Neuronal stem cell (in vitro differentiated cells): ENCODE measurements at regions not wholly inside any gene's neighbourhood (a gene's known extent, or its start where the extent isn't known, plus 50 kb on each side); places are given as distances from the start of the nearest gene placed in this dataset.

Source experiments
- DNase-seq: peaks from one replicate; pipeline ENCODE4 v3.0.0-alpha.2; 2013; ENCODE audit warnings: low spot score
- H2AFZ ChIP-seq: one replicate; pipeline ENCODE4 v1.6.1; 2013; ENCODE audit warnings: mild to moderate bottlenecking, low read length, inconsistent platforms
- H2AK5ac ChIP-seq: 2 replicates; pipeline ENCODE4 v1.6.1; 2013; ENCODE audit warnings: low read depth, mild to moderate bottlenecking, inconsistent platforms, low read length, moderate library complexity, mixed read lengths
- H2BK120ac ChIP-seq: 2 replicates; pipeline ENCODE4 v1.6.1; 2013; ENCODE audit warnings: low read depth, mild to moderate bottlenecking, inconsistent platforms, low read length, moderate library complexity, mixed read lengths
- H2BK12ac ChIP-seq: one replicate; pipeline ENCODE4 v1.6.1; 2013; ENCODE audit warnings: low read length, inconsistent platforms
- H2BK15ac ChIP-seq: 2 replicates; pipeline ENCODE4 v1.6.1; 2013; ENCODE audit warnings: mild to moderate bottlenecking, low read length, inconsistent platforms, mixed read lengths
- H2BK5ac ChIP-seq: one replicate; pipeline ENCODE4 v1.6.1; 2013; ENCODE audit warnings: inconsistent platforms, mild to moderate bottlenecking, low read length, moderate library complexity
- H3K14ac ChIP-seq: one replicate; pipeline ENCODE4 v1.6.1; 2013; ENCODE audit warnings: low read length, inconsistent platforms
- H3K18ac ChIP-seq: 2 replicates; pipeline ENCODE4 v1.6.1; 2013; ENCODE audit warnings: low read length, inconsistent platforms
- H3K23ac ChIP-seq: 2 replicates; pipeline ENCODE4 v1.6.1; 2013; ENCODE audit warnings: low read depth, mild to moderate bottlenecking, mixed read lengths, low read length, inconsistent platforms; ENCODE audit not compliant: poor library complexity
- H3K27ac ChIP-seq: replicated peaks from 3 replicates; pipeline ENCODE4 v1.5.1; 2013; ENCODE audit warnings: low read length, inconsistent platforms
- H3K27me3 ChIP-seq, 3 experiments: 2 replicates each; pipeline ENCODE4 v1.6.1; 2013; ENCODE audit warnings: low read length in 3 of 3, mild to moderate bottlenecking in 2 of 3, inconsistent platforms in 1 of 3, low read depth in 1 of 3, mixed read lengths in 1 of 3, moderate library complexity in 1 of 3; ENCODE audit not compliant: control insufficient read depth in 3 of 3, insufficient read depth in 3 of 3
- H3K36me3 ChIP-seq, 2 donors: replicated peaks in 1 of 2; 2 replicates each; pipeline ENCODE4 v1.6.1; 2013; ENCODE audit warnings: low read length in 2 of 2; ENCODE audit not compliant: control insufficient read depth in 2 of 2, insufficient read depth in 2 of 2
- H3K4ac ChIP-seq: 2 replicates; pipeline ENCODE4 v1.6.1; 2013; ENCODE audit warnings: inconsistent platforms, mild to moderate bottlenecking, low read length, moderate library complexity
- H3K4me1 ChIP-seq, 2 donors: 1 replicate in 1 of 2; 2 replicates in 1 of 2; pipeline ENCODE4 v1.6.1; 2013; ENCODE audit warnings: low read length in 2 of 2, low read depth in 1 of 2; ENCODE audit not compliant: control insufficient read depth in 2 of 2, insufficient read depth in 1 of 2
- H3K4me2 ChIP-seq: one replicate; pipeline ENCODE4 v1.6.1; 2013; ENCODE audit warnings: mild to moderate bottlenecking, low read length, inconsistent platforms; ENCODE audit not compliant: insufficient read depth, poor library complexity, severe bottlenecking
- H3K4me3 ChIP-seq, 2 donors: 2 replicates each; pipeline ENCODE4 v1.5.1; 2013; ENCODE audit warnings: low read length in 2 of 2, mild to moderate bottlenecking in 2 of 2, inconsistent platforms in 1 of 2, moderate library complexity in 1 of 2
- H3K79me1 ChIP-seq: one replicate; pipeline ENCODE4 v1.6.1; 2013; ENCODE audit warnings: low read depth, mild to moderate bottlenecking, inconsistent platforms, low read length, moderate library complexity
- H3K9ac ChIP-seq: one replicate; pipeline ENCODE4 v1.6.1; 2013; ENCODE audit warnings: mild to moderate bottlenecking, low read depth, low read length, inconsistent platforms; ENCODE audit not compliant: poor library complexity
- H3K9me3 ChIP-seq, 2 donors: replicated peaks in 1 of 2; 2 replicates each; pipeline versions ENCODE3 to v1.6.1; 2013; ENCODE audit warnings: low read length in 2 of 2, mild to moderate bottlenecking in 2 of 2, inconsistent platforms in 1 of 2, low read depth in 1 of 2, mixed read lengths in 1 of 2, moderate library complexity in 1 of 2; ENCODE audit not compliant: control insufficient read depth in 2 of 2, insufficient read depth in 1 of 2
- H4K8ac ChIP-seq: one replicate; pipeline ENCODE4 v1.6.1; 2013; ENCODE audit warnings: low read depth, mild to moderate bottlenecking, inconsistent platforms, low read length, moderate library complexity
- H4K91ac ChIP-seq: one replicate; pipeline ENCODE4 v1.6.1; 2013; ENCODE audit warnings: low read length, low read depth, mild to moderate bottlenecking, inconsistent platforms; ENCODE audit not compliant: poor library complexity
- WGBS, 2 donors: extraction: QIAGEN DNeasy Blood & Tissue Kit; methylation state at CpG; one replicate each; pipeline ENCODE4 v1.1.7; 2013; ENCODE audit warnings: missing lambda C conversion rate in 2 of 2, mixed read lengths in 1 of 2; ENCODE audit not compliant: insufficient read length in 2 of 2, insufficient replicate concordance in 1 of 2; ENCODE audit errors: extremely low coverage in 2 of 2; 5-methylcytosine and 5-hydroxymethylcytosine counted together

DNA sequence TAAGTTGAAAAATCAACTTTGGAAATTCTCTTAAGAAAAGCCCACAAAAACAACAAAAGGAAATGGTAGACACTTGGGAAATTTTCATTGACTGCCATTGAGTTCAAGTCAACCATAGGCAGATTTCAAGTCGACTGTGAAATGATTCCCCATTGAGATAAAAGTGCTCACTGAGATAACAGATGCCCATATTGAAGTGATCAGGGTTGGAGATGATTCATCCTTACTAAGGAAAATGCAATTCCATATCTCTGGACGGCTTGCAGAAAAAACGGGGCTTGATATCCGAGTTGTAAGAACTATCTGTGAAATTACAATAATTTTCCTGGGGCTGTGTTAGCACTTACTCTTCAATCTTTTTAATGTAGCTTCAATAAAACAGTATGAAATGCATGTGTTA lies 373.1 kb upstream of the THRB start:
- peaks cover 0 to 5% (median 0%) of the 10 kb centered on the region in 3 experiments for H3K27me3 ChIP-seq
- no peak overlapping the region for H3K18ac ChIP-seq
- no peak overlapping the region for H2BK15ac ChIP-seq
- DNase-seq = no peak
- H3K27ac ChIP-seq = no peak overlapping the region
- no peak overlapping the region for H2AK5ac ChIP-seq
- H3K4me3 ChIP-seq = no peak overlapping the region
- no peak overlapping the region for H3K4ac ChIP-seq
- no peak overlapping the region for H3K14ac ChIP-seq
- H2BK5ac ChIP-seq = no peak overlapping the region
- no peaks in the 10 kb centered on the region for H3K4me1 ChIP-seq
- H4K8ac ChIP-seq = no peak overlapping the region
- no peak overlapping the region for H3K23ac ChIP-seq
- H4K91ac ChIP-seq = no peak overlapping the region
- no peak overlapping the region for H2AFZ ChIP-seq
- no CpG with 5 or more reads among the region's 4 CpGs for WGBS, 2 donors
- no peaks in the 10 kb centered on the region for H3K36me3 ChIP-seq
- no peak overlapping the region for H3K9ac ChIP-seq
- no peaks in the 10 kb centered on the region for H3K79me1 ChIP-seq
- no peak overlapping the region for H3K4me2 ChIP-seq
- no peaks in the 10 kb centered on the region for H3K9me3 ChIP-seq
- H2BK12ac ChIP-seq = no peak overlapping the region
- H2BK120ac ChIP-seq = no peak overlapping the region

DNA sequence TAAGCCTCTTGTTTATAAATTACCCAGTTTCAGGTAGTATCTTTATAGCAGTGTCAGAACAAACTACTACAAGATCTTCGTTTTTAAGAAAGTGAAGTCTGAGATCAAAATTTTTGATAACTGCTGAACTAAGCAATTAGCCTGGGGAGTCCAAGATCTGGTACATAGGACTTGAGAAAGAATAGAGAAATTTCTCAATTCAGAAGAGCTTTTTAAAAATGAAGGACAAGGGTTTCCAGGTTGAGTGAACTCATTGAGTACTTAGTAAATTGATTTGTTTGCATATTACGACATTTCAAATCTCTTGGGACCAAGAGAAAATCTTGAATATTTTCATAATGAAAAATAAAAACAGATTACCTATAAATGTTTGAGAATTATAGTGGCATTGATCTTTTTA lies 386.6 kb upstream of the THRB start:
- H3K79me1 ChIP-seq = no peaks in the 10 kb centered on the region
- H3K4me1 ChIP-seq = no peaks in the 10 kb centered on the region
- H3K27me3 ChIP-seq = no peaks in the 10 kb centered on the region
- no peak overlapping the region for H2BK12ac ChIP-seq
- no peak overlapping the region for H3K27ac ChIP-seq
- no peaks in the 10 kb centered on the region for H3K9me3 ChIP-seq
- no peak overlapping the region for H3K4me2 ChIP-seq
- H3K23ac ChIP-seq = no peak overlapping the region
- no peak overlapping the region for H2AK5ac ChIP-seq
- H4K8ac ChIP-seq = no peak overlapping the region
- no peak overlapping the region for H2BK15ac ChIP-seq
- DNase-seq = no peak
- H3K4me3 ChIP-seq = no peak overlapping the region
- H2BK120ac ChIP-seq = no peak overlapping the region
- no CpG with 5 or more reads among the region's 2 CpGs for WGBS, 2 donors
- no peak overlapping the region for H3K14ac ChIP-seq
- H2BK5ac ChIP-seq = no peak overlapping the region
- H3K9ac ChIP-seq = no peak overlapping the region
- no peak overlapping the region for H2AFZ ChIP-seq
- no peak overlapping the region for H4K91ac ChIP-seq
- no peak overlapping the region for H3K4ac ChIP-seq
- no peak overlapping the region for H3K18ac ChIP-seq
- H3K36me3 ChIP-seq = no peaks in the 10 kb centered on the region

DNA sequence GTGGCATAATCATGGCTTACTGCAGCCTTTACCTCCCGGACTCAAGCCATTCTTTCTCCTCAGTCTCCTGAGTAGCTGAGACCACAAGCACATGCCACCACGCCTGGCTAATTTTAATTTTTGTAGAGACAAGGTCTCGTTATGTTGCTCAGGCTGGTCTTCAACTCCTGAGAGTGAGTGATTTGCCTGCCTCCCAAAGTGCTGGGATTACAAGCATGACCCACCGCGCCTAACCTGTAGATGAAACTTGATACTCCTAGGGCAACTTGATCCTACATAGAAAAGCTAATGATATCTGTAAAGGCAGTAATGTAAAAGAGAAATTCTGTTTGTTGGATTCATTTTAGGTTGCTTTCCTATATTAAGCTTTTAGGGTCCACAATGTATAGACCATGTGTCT lies 391.9 kb upstream of the THRB start:
- no peak overlapping the region for H2BK12ac ChIP-seq
- WGBS, 2 donors = no CpG with 5 or more reads among the region's 5 CpGs
- H2BK5ac ChIP-seq = no peak overlapping the region
- no peaks in the 10 kb centered on the region for H3K79me1 ChIP-seq
- H2BK120ac ChIP-seq = no peak overlapping the region
- H3K18ac ChIP-seq = no peak overlapping the region
- H3K27ac ChIP-seq = no peak overlapping the region
- no peak overlapping the region for H3K4me3 ChIP-seq
- H3K4ac ChIP-seq = no peak overlapping the region
- H3K36me3 ChIP-seq = no peaks in the 10 kb centered on the region
- H3K14ac ChIP-seq = no peak overlapping the region
- no peak overlapping the region for H4K8ac ChIP-seq
- H2AFZ ChIP-seq = no peak overlapping the region
- H4K91ac ChIP-seq = no peak overlapping the region
- no peaks in the 10 kb centered on the region for H3K9me3 ChIP-seq
- H2AK5ac ChIP-seq = no peak overlapping the region
- no peak overlapping the region for H3K4me2 ChIP-seq
- no peak overlapping the region for H2BK15ac ChIP-seq
- no peaks in the 10 kb centered on the region for H3K4me1 ChIP-seq
- H3K27me3 ChIP-seq = no peaks in the 10 kb centered on the region
- DNase-seq = no peak
- H3K23ac ChIP-seq = no peak overlapping the region
- no peak overlapping the region for H3K9ac ChIP-seq

DNA sequence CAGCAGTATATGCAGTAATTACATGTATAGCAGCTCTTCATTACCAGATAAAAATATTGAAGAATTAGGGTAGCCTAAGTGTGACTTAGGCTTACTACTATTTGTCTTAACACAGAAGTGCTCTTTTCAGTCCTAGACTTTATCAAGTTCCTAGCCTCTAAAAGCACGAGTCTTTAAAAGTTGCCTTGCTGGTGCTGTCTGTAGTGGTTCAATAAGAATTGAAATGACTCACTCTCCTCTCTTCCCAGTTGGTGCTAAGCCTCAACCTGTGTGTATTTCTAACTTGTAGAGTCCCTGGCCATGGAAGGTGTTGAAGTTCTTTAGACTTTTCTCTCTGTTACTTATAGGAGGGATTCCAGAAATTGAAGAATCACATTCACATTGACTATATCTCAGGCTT lies 395.4 kb upstream of the THRB start:
- WGBS, 2 donors = no CpG with 5 or more reads among the region's 1 CpG
- H3K79me1 ChIP-seq = no peaks in the 10 kb centered on the region
- no peak overlapping the region for H2BK15ac ChIP-seq
- no peak overlapping the region for H3K9ac ChIP-seq
- no peak overlapping the region for H3K27ac ChIP-seq
- no peaks in the 10 kb centered on the region for H3K4me1 ChIP-seq
- no peak overlapping the region for H3K4me3 ChIP-seq
- no peak overlapping the region for H3K14ac ChIP-seq
- no peak for DNase-seq
- no peak overlapping the region for H2BK12ac ChIP-seq
- H3K23ac ChIP-seq = no peak overlapping the region
- no peaks in the 10 kb centered on the region for H3K27me3 ChIP-seq
- no peak overlapping the region for H4K91ac ChIP-seq
- no peak overlapping the region for H2BK5ac ChIP-seq
- no peak overlapping the region for H2AFZ ChIP-seq
- H3K18ac ChIP-seq = no peak overlapping the region
- H3K36me3 ChIP-seq = no peaks in the 10 kb centered on the region
- H2AK5ac ChIP-seq = no peak overlapping the region
- no peak overlapping the region for H2BK120ac ChIP-seq
- no peaks in the 10 kb centered on the region for H3K9me3 ChIP-seq
- H4K8ac ChIP-seq = no peak overlapping the region
- H3K4me2 ChIP-seq = no peak overlapping the region
- no peak overlapping the region for H3K4ac ChIP-seq
